Osteocyte (in vitro differentiated cells): ENCODE measurements at regions not wholly inside any gene's neighbourhood (a gene's known extent, or its start where the extent isn't known, plus 50 kb on each side); places are given as distances from the start of the nearest gene placed in this dataset.

Experiments
- DNase-seq: peaks from one replicate; pipeline ENCODE4 v3.0.0; 2021; ENCODE audit warnings: mixed read lengths; ENCODE audit not compliant: unreplicated experiment; ENCODE audit errors: extremely low spot score
- H3K27ac Mint-ChIP-seq: one replicate; pipeline ENCODE4 v1.8.0; 2021; ENCODE audit warnings: mild to moderate bottlenecking, mixed read lengths; ENCODE audit not compliant: unreplicated experiment
- H3K27me3 Mint-ChIP-seq: one replicate; pipeline ENCODE4 v1.8.0; 2021; ENCODE audit warnings: mixed read lengths; ENCODE audit not compliant: unreplicated experiment
- H3K36me3 Mint-ChIP-seq: one replicate; pipeline ENCODE4 v1.8.0; 2021; ENCODE audit warnings: mixed read lengths; ENCODE audit not compliant: unreplicated experiment
- H3K4me1 Mint-ChIP-seq: one replicate; pipeline ENCODE4 v1.8.0; 2021; ENCODE audit warnings: mixed read lengths; ENCODE audit not compliant: unreplicated experiment
- H3K4me3 Mint-ChIP-seq: one replicate; pipeline ENCODE4 v1.8.0; 2021; ENCODE audit warnings: mild to moderate bottlenecking, moderate library complexity, mixed read lengths; ENCODE audit not compliant: unreplicated experiment
- H3K9me3 Mint-ChIP-seq: one replicate; pipeline ENCODE4 v1.8.0; 2021; ENCODE audit warnings: mixed read lengths; ENCODE audit not compliant: unreplicated experiment
- TF ChIP-seq, protein P1 (sequence below): fragments of 200-600 bp; sonication (generic); IDR thresholded peaks from 2 replicates; pipeline ENCODE4 v1.5.0; 2021; ENCODE audit warnings: antibody characterized with exemption, mild to moderate bottlenecking, moderate library complexity

DNA sequence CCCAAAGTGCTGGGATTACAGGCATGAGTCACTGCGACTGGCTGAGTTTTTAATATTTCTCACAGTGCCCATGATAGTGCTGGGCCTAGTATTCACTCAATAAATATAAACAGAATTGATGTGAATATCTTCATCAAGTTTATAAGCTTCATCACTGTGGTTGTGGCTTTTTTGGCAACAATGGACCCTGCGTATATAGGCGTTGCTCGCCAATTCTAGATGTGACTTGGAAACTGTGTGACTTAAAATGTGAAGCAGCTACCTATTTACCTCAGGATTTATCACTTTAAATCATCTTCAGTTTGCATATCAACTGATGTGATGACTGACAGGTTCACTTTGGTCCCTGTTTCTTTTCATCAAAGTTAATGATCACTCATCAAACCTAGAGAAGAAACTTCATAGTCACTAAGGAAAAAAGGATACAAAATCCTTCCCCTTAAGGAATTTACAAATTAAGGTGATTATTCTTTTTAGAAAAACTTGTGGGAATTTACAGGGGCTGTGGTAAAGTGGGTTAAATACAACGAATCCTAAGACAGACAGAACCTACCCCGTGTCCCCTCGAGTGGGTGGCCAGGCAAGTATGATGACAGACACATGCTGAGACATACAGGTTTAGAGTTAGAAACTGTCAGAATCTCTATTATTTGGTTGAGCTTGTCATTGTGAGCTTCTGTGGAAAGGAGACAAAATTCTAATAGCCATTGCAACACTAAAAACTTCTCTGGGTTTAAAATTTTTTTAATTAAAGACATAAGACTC, 101.3 kb downstream of the AKAP11 start:
- Mint-ChIP-seq H3K4me3 (no peak overlapping the region), H3K9me3 (no peaks in the 10 kb centered on the region), H3K36me3 (no peaks in the 10 kb centered on the region), H3K4me1 (no peaks in the 10 kb centered on the region), H3K27me3 (peaks cover 29% of the 10 kb centered on the region), H3K27ac (no peak overlapping the region)
- TF ChIP-seq, protein P1, sequence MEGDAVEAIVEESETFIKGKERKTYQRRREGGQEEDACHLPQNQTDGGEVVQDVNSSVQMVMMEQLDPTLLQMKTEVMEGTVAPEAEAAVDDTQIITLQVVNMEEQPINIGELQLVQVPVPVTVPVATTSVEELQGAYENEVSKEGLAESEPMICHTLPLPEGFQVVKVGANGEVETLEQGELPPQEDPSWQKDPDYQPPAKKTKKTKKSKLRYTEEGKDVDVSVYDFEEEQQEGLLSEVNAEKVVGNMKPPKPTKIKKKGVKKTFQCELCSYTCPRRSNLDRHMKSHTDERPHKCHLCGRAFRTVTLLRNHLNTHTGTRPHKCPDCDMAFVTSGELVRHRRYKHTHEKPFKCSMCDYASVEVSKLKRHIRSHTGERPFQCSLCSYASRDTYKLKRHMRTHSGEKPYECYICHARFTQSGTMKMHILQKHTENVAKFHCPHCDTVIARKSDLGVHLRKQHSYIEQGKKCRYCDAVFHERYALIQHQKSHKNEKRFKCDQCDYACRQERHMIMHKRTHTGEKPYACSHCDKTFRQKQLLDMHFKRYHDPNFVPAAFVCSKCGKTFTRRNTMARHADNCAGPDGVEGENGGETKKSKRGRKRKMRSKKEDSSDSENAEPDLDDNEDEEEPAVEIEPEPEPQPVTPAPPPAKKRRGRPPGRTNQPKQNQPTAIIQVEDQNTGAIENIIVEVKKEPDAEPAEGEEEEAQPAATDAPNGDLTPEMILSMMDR, result no peak
- no peak for DNase-seq

DNA sequence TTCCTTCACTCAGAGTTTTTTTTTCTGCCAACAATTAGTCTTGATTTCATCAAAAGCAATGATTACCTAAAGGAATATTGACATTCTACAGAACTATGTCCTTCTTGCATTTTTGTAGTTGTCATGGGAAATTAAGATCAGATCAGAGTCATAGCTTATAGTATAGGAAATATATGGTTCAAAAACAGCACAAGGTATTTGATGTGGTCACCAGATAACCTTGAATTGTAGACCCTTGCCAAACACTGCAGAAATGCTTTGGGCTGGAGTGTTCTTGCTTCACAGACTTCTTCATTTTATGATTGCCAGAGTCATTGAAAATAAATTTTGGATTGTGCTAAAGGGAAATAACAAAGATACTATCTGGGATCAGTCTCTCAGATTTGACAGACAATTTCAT, 103.7 kb downstream of the AKAP11 start:
- no peak for DNase-seq
- H3K27me3 Mint-ChIP-seq, result peaks cover 31% of the 10 kb centered on the region
- no peak overlapping the region for H3K27ac Mint-ChIP-seq
- H3K4me1 Mint-ChIP-seq, result no peaks in the 10 kb centered on the region
- H3K36me3 Mint-ChIP-seq, result no peaks in the 10 kb centered on the region
- TF ChIP-seq, protein P1, result no peak
- H3K4me3 Mint-ChIP-seq, result no peak overlapping the region
- no peaks in the 10 kb centered on the region for H3K9me3 Mint-ChIP-seq

DNA sequence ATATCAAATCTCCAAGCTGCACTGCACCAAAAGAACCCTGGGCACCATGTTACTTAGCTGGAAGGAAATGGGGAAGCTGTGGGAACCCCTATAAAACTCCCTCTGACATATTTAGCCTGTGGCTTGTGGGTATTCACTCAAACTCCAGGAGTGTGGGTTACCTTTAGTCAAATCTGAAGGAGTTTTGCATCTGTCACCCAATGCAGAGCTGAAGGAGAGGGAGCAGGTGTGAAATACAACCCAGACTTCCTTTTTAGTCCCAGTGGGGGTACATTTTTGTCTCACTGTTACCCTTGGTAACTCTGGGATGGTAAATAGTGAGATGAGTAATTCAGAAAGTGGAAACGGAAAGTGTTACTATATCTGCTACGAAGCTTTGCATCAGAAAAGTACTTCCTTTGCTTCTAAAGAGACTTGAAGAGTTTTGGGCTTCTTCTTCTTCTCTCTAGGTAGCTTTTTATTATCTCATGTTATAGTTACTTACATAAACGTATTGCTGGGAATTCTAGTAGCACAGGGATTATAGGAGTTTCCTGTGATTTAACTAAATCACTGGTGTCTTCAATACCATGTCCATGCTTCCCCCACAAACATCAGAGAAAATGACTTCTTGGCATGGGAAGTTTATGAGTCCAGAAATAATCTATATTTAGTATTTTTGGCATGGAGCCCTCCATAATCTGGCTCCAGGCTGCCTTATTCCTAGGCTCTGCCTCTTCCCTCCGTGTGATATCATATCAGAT, 105.9 kb downstream of the AKAP11 start:
- Mint-ChIP-seq H3K4me3 (no peak overlapping the region), H3K27ac (no peak overlapping the region), H3K9me3 (no peaks in the 10 kb centered on the region), H3K36me3 (no peaks in the 10 kb centered on the region), H3K27me3 (peaks cover 35% of the 10 kb centered on the region), H3K4me1 (no peaks in the 10 kb centered on the region)
- TF ChIP-seq, protein P1, result no peak
- DNase-seq, result no peak

DNA sequence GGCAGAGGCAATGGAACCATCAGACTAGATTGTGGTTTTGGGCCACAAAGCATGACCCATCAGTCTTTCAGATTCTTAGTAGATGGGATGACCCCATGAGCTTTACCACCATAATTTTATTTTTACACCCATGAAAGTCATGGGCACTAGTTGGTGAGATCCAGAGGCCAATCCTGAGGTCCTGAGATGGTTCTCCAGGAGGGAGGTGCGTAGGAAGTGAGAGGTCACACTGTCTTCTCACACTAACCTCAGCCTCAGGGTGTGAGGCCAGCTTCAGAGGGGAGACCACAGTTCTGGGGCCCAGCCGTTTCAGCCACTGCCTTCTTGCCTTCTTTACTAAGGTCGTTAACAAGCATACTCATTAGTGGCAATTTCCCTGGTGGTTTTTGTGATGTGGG, 106.4 kb downstream of the AKAP11 start:
- Mint-ChIP-seq H3K4me3 (no peak overlapping the region), H3K27me3 (peaks cover 36% of the 10 kb centered on the region), H3K27ac (no peak overlapping the region), H3K4me1 (no peaks in the 10 kb centered on the region), H3K9me3 (no peaks in the 10 kb centered on the region), H3K36me3 (no peaks in the 10 kb centered on the region)
- TF ChIP-seq, protein P1, result no peak
- DNase-seq, result no peak

DNA sequence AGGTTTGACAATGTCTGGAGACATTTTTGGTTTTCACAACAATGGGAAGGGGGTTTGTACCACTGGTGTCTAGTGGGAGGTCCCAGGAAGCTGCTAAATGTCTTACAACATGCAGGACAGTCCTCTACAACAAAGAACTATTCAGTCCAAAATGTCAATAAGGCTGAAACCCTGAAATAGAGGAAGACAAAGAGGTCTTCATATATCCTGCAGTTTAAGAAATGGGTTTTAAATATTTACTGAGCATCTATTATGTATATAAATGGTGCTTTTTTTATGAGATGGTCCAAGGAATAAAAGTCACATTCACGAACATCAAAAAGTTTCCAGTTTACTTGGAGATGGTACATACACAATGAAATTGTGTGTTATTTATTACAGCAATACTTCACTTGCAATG, 107.3 kb downstream of the AKAP11 start:
- no peaks in the 10 kb centered on the region for H3K36me3 Mint-ChIP-seq
- no peak overlapping the region for H3K4me3 Mint-ChIP-seq
- H3K9me3 Mint-ChIP-seq, result no peaks in the 10 kb centered on the region
- H3K27ac Mint-ChIP-seq, result no peak overlapping the region
- H3K4me1 Mint-ChIP-seq, result no peaks in the 10 kb centered on the region
- peaks cover 34% of the 10 kb centered on the region for H3K27me3 Mint-ChIP-seq
- TF ChIP-seq, protein P1, result no peak
- DNase-seq, result no peak
